NCI-H146 (cell line): ENCODE measurements at regions not wholly inside any gene's neighbourhood (a gene's known extent, or its start where the extent isn't known, plus 50 kb on each side); places are given as distances from the start of the nearest gene placed in this dataset.
"Not testable (repeated sequence)": the region's sequence is repeated elsewhere in the genome, so short reads cannot be mapped to it uniquely, and the experiment has no call there.

ENCODE experiments used
- DNase-seq: peaks from one replicate; lab custom pipeline; 2025; lab: John Stamatoyannopoulos, UW

DNA sequence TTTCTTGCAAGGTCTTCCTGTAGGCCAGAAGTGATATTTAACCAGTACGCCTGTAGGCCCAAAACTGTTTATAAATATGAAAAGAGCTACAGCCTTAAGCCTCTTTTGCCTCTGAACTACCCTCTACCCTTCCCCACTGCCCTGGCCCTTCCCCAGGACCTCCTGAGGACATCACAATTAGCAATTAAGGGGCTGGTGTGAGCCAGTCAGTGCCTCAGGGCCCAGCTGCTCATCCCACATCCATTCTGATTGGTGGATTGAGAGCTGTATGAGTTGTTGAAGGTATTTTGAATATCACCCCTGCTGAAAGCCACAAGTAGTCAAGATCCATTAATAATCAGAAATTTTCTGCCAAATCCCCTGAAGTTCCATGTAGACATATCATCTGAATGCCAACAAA lies 126.3 kb upstream of the TACR1 start:
- no peak for DNase-seq

DNA sequence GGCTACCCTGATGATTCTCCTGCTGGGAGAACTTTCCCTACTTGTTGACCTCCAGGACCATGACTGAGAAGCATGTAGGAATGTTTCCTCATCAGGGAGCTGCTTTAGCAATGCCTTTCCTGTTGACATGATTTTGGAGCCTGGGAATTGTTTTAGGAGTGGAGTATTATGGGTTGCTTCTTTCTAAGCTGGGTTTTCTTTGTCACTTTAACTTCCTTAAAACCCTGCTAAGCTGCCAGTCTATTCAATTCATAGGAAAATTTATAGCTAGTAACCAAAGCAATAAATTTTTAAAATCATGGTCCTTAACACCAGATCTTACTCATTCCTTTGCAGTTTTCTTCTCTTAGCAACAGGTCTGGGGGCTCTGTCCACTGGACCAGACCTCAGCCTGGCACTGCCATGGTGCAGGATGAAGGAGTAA lies 125.6 kb upstream of the TACR1 start:
- no peak for DNase-seq

DNA sequence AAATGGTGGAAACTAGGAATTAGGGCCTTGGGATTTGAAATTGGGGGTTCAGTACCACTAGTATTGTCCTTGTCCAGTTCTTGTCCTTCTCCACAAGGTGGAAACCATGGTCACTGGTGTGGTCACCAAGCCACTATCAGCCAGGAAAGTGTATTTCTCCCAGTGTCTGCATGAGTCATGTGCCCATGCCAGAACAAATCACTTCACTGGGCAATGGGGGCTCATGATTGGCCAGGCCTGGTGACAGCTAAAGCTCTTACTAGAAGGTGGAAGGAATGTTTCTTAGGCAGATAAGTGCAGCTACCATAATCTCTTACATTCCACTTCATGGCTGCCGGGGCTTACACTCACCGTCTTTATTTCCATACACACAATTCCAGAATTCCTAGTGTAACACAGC lies 124.8 kb upstream of the TACR1 start:
- DNase-seq = no peak

DNA sequence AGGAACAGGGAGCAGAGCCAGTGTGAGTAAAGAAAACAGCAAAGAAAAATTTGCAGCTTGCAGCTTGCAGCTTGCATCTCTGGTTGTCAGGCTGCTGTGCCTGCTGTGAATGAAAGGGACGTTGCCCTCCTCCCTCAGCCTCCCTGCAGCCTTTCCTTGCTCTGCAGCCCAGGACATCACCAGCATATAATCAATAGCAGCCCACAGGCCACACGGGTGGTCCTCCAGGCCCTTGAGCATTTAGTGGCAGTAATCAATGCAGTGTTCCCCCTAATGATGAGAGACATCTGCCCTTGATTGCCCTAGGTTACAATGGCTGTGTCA lies 122.2 kb upstream of the TACR1 start:
- DNase-seq = peak; percentile 33

DNA sequence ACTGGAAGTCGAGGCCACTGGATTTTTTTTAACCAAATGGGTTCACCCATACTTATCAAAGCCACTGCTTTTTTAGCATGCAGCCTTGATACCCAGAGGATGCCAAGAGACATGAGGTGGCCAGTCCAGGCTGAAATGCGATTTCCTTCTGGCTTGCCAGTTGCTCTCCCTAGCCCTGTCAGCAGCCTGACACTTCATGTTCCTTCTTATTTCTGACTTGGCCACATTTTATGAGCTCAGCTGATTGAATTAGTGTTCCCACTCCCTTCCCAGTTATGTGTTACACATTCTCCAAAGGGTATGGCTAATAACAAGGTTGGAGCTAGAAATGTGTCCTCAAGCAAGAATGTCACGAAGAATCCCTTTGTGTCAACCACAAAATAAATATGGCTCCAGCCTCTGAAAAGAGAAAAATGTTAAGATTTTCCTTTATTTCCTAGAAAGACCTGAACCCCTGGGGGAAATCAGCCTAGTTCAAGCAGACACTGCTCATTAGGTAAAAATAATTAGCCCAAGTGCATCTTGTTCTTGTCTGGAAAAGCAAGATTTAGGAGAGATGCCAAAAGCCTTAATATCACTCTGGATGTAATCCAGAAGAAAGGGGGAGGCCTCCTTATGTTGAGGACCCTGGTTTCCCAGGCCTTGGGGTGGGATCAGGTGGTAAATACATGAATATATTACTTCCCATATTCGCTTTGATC lies 121.7 kb upstream of the TACR1 start:
- DNase-seq = no peak

DNA sequence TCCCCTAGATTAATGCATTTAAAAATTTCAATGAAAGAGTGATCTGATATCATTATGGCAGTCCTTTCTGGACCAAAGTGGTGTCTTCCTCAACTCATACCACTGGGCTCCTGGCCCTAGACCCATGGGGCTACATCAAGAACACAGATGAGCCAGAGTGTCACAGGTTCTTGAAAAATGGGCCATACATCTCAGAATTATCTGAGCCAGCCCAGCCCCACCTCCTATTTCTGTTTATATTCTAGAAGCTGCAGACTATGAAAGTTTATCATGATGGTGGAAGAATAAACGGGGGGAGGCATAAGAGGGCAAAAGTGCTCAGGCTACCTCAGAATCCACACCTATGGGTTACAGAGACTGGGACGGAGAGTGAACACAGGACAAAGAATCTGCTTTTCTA lies 120.6 kb upstream of the TACR1 start:
- DNase-seq = no peak

DNA sequence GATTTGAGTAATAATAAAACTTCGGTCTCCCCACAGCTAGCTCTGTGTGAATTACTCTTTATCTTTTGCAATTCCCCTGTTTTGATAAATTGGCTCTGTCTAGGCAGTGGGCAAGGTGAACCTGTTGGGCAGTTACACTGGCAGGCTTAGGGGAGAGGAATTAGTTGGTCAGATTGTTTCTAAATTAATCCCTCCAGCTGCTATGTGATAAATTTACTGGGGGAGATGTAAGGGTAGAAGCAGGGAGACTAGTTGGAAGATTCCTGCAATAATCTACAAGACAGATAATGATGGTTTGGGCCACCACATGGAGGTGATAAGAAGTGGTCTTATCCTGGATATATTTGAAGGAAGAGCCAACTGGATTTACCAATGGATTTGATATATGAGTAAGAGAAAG lies 118.5 kb upstream of the TACR1 start:
- no peak for DNase-seq

DNA sequence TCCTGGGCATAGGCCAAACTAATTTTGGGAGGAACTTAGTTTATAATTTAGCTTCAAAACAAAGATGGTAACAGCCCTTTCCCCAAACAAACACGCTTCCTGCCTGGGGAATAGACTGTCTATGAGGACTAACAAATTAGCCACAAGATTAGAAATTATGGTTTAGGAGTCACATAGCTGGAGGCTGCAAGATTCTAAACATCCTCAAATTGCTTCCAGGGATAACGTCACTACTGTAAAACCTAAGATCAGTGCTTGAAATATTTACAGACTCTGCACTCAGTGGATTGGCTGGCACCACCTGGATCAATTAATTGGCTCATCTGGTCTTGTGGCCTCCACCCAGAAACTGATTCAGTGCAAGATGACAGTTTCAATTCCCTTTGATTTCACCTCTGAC lies 118.0 kb upstream of the TACR1 start:
- no peak for DNase-seq

DNA sequence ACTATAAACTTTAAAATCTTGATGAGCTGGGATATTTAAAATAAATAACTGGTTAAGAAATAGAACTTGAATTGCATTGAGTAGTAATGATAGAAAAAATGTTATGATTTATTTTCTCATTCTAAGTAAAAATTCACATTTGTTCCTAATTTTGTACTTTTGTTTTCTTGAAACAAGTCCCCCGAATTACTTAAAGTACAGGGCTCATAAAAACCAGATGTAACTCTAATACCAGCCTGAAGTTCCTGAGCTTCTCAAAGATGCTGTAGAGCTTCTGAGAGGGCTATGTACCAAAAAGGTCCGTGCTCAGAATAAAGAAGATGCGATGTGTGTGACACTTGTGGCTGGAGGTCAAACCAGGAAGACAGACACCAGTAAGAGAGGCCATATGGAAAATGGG lies 116.1 kb upstream of the TACR1 start:
- no peak for DNase-seq

DNA sequence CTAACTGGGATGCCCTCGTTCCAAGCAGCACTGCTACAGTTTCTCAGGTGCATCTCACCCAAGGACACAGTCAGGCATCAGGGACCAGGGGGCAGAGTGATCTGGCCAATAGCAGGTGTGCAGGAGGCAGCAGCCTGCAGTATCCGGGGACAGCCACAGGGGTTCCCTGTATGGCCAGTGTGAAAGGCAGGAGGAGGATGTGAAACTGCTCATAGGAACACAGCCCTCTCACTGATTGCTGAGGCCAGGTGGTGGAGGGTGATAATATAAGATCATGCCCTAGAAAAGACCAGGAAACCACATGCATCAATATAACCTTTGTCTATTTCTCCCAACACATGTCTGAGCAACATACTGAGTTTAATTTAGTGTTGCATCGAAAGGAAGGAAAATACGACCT lies 112.7 kb upstream of the TACR1 start:
- DNase-seq = peak; percentile 71

DNA sequence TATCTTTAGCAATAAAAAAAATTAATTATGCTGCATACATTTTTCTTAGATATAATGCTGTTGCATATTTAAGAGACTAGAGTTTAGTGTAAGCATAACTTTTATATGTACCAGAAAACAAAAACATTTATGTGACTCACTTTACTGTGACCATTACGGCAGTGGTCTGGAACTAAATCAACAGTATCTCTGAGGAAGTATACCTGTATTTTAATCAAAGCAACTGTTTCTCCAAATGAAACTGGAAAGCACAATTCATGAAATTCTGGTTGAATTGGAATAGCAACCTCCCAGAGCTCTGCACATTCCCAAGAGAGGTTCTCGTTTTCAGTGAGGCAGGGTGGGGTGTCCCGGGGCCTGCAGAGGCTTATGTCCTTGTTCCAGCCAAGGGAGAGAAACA lies 112.2 kb upstream of the TACR1 start:
- no peak for DNase-seq

DNA sequence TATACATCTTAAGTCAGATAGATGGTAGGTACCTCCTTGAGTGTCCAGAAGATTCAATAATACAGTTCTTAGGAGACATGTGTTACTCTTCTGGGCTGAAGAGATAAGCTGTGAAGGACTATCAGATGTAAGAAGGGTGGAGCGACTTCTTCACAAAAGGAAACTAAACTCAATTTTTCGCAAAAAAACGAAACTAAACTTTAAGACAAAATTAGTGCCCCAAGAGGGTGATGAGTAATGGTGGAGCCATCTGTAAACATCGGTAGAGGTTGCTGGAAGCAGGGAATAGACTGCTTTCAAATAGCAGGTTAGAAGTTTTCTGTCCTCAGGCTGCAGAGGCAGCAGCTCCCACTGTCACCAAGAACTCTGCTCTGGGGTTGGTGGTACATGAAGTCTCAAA lies 111.6 kb upstream of the TACR1 start:
- no peak for DNase-seq

DNA sequence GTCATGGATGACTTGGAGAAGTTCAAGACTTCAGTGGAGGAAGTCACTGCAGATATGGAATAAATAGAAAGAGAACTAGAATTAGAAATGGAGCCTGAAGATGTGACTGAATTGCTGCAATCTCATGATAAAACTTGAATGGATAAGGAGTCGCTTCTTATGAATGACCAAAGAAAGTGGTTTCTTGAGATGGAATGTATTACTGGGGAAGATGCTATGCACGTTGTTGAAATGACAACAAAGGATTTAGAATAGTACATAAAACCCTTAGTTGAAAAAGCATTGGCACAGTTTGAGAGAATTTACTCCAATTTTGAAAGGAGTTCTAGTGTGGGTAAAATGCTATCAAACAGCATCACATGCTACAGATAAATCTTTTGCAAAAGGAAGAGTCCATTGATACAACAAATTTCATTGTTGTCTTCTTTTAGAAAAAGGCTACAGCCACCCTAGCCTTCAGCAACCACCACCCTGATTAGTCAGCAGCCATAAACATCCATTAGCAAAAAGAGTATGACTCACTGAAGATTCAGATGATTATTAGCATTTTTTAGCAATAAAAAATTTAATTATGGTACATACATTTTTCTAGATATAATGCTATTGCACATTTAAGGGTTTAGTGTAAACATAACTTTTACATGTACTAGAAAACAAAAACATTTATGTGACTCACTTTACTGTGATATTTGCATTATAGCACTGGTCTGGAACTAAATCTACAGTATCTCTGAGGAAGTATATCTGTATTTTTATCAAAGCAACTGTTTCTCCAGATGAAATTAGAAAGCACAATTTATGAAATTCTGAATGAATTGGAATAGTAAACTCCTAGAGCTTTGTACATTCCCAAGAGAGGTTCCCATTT lies 110.5 kb upstream of the TACR1 start:
- no peak for DNase-seq

DNA sequence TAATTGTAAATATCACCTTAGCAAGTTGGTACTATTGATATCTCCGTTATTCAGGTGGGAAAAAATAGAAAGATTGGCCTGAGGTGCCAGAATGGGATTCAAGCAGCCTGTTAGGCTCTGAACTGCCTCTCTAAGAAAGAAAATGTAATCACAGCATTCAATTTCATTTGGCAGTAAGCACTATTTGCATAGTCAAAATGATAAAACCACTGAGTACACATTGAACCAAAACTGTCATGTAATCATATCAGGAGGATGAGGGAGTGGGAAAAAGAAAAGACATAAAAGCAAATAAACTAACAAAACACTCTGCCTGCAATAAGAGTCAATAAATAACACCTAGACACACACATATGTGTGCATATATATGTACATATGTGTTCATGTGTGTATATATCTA lies 103.9 kb upstream of the TACR1 start:
- no peak for DNase-seq

DNA sequence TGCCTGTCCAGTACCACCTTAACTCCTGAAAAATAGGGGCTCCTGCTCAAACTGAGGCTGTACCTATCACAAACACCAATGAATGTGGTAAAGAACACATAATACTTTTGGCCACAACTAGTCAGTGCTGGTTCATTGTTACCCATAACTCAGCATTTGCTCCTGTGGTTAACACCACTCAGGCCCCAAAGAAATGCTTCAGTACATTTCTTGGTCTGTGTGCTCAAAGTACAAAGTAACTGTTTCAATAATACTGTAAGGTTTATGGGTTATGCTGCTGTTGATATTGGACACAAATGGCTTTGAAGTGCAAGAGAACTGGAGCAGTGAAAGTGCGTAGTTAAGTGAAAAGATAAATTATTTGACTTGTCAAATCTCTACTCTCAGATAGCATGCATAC lies 95.0 kb upstream of the TACR1 start:
- no peak for DNase-seq

DNA sequence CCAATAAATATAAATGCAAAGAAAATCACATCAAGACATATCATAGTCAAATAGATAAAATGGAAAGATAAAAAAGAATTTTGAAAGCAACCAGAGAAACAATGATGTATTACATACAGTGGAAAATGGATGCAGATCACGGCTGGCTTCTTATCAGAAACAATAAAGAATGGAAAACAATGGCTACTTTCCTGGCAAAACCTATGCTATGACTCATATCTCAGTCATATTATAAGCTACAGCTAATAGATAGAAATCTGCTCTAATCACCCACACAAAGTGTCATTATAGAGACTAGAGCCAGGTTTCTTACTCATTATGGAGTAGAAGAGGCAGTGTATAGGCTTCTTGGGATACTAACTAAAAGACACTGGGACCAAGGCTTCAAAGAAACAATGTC lies 93.5 kb upstream of the TACR1 start:
- DNase-seq = no peak

DNA sequence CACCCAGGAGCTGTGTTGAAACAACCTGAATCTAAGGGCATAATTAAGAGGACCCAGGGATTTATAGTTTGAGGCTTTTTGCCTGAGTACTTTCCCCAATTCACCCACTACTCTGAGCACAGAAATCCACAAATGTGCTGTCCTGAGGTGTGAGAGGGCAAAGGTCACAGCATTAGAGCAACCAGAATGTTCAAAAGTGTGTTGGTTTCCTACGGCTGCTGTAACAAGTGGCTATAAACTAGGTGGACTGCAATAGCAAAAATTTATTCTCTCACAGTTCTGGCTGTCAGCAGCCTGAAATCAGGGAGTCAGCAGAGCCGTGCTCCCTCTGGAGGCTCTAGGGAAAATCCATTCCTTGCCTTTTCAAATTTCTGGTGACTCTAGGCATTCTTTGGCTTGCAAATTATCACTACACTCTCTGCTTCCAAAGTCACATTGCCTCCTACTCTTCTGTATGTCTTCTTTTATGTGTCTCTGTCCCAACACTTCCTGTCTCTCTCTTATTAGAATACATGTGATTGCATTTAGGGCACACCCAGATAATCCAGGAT lies 91.4 kb upstream of the TACR1 start:
- DNase-seq = no peak

DNA sequence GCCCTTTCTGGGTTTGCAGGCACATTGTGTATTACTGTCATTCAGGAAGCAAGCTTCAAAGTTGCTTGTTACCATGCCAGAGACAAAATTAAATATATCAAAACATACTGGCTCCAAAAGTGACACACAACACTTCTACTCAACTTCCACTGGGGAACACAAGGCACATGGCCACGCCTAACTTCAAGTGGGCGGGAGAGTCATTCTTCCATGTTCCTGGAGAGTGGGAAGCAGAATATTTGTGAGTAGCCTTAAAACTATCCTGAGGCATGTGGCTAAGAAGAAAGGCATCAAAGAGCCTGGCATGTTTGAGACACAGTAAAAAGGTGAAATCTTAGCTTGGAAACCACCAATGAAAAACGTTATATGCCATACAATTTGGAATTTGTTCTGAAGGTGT lies 90.5 kb upstream of the TACR1 start:
- DNase-seq = no peak

DNA sequence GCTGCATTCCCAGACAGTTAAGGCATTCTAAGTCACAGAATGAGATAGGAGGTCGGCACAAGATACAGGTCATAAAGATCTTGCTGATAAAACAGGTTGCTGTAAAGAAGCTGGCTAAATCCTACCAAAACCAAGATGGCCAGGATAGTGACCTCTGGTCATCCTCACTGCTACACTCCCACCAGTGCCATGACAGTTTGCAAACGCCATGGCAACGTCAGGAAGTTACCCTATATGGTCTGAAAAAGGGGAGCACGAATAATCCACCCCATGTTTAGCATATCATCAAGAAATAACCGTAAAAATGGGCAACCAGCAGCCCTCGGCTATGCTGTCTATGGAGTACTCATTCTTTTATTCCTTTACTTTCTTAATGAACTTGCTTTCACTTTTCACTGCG lies 89.9 kb upstream of the TACR1 start:
- not testable (repeated sequence) for DNase-seq

DNA sequence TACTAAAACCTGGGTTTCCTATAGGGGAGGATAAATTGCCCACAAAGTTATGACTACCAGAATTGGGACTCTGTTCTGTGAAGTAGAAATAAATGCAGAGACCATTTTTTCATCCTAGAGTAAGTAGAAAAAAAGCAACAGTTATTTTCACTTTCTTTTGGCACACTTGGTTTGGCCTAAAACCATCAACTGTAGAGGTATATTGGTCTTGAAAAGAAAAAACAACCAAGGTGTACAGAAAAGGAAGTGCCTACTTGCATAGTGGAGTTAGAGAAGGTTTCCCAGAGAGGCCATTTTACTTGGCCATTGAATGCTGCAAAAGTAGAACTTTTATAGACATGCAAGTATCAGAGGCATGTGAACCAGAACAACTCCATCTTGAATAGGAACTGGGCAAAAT lies 89.4 kb upstream of the TACR1 start:
- no peak for DNase-seq

DNA sequence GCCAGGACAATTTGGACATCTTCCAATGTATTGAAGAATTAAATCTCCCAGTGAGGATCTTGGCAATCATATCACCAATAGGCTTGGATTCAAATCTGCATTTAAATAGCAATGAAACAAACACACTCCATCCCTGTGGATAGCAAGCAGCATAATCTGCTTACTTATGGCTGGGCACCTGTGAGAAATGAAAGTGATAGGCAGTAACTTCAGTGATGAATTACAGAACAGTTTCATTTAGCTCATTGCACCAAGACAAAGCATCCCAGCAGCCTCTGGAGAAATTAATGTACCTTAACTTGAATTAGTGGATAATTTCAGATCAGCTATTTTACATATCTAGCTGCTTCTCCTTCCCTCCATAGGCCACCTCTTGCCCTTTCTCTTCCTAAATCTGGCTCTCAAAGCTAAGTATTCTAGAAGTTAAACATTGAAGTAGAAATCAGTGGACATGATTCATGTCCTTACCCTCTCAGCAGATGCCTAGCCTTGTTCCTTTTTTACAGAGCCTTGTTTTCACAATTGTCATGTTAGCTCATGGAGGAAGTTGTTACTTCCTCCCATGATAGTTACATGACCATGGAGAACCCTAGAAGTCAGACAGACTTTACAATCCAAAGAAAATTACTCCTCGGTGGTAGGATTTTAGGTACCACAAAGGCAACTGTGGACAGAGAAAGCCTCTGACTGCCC lies 88.5 kb upstream of the TACR1 start:
- no peak for DNase-seq

DNA sequence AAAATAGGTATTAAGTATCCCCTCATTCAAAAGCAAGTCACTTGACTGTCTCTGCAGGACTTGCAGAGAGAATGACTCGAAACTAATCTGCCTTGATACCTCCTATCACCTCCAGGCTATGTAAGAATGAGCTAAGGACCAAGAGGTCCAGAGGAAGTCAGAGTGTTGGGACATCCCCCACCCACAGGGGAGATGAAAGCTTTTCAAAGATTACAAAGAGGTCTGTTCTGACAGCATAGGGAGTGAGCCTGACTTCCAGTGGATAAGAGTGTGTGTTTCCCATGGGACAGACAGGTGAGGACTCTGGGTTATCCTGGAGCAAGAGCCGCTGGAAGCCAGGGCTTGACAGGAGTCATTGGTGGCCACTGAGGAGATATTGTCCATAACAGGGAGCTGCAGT lies 85.0 kb upstream of the TACR1 start:
- no peak for DNase-seq

DNA sequence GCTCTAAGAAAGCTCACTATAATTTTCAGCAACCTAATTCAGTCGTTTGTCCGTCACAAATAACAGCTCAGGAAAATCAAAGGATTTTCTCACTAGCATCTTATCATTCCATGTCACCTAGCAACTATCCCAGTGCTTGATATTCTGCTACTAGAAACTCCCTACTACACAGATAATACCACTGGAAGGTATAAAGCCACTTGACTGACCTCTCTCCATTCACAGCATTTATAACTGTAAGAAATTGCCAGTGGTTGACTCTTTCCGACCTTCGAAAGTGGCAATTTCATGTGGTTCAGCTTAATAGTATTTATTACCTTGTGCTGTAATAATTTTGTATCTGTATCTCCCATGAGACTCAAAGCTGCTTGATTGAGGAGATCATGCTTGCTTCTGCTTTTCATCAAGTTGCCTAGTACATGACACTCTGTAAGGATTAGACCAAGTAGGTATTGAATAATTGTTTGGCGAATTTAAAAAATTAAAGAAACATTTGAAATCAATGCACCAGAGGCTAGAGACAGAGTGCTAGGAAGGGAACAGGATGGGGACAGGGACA lies 79.6 kb upstream of the TACR1 start:
- DNase-seq = no peak
